BJ (cell line): ENCODE measurements at regions not wholly inside any gene's neighbourhood (a gene's known extent, or its start where the extent isn't known, plus 50 kb on each side); places are given as distances from the start of the nearest gene placed in this dataset.

Experiments
- CTCF ChIA-PET: fragments of 350-600 bp; formaldehyde crosslinking; extraction: SDS; loops from one replicate; lab custom pipeline; 2021; ENCODE audit warnings: antibody characterized with exemption, inconsistent platforms; lab: Yijun Ruan, JAX
- POLR2A ChIA-PET: fragments of 300-600 bp; sonication (Branson Sonifier 250); formaldehyde crosslinking; extraction: SDS; loops from one replicate; lab custom pipeline; 2021; ENCODE audit warnings: antibody characterized with exemption; lab: Charles Lee
- DNase-seq: peaks from one replicate; pipeline ENCODE4 v3.0.0-alpha.2; 2011; ENCODE audit warnings: low read depth
- H3K27me3 ChIP-seq: 2 replicates; pipeline ENCODE4 v1.6.0; 2011; ENCODE audit warnings: low read length; ENCODE audit not compliant: control insufficient read depth, insufficient read depth
- H3K36me3 ChIP-seq: 2 replicates; pipeline ENCODE4 v1.5.1; 2011; ENCODE audit warnings: low read length; ENCODE audit not compliant: control insufficient read depth, insufficient read depth
- H3K4me3 ChIP-seq: 2 replicates; pipeline ENCODE4 v1.5.1; 2011; ENCODE audit warnings: low read depth, mild to moderate bottlenecking, control low read depth, low read length
- TF ChIP-seq, protein P1 (sequence below): IDR thresholded peaks from 2 replicates; pipeline ENCODE4 v1.5.1; 2011; ENCODE audit warnings: low read depth, mild to moderate bottlenecking, control low read depth, inconsistent platforms, low read length, moderate library complexity; ENCODE audit not compliant: insufficient read depth

DNA sequence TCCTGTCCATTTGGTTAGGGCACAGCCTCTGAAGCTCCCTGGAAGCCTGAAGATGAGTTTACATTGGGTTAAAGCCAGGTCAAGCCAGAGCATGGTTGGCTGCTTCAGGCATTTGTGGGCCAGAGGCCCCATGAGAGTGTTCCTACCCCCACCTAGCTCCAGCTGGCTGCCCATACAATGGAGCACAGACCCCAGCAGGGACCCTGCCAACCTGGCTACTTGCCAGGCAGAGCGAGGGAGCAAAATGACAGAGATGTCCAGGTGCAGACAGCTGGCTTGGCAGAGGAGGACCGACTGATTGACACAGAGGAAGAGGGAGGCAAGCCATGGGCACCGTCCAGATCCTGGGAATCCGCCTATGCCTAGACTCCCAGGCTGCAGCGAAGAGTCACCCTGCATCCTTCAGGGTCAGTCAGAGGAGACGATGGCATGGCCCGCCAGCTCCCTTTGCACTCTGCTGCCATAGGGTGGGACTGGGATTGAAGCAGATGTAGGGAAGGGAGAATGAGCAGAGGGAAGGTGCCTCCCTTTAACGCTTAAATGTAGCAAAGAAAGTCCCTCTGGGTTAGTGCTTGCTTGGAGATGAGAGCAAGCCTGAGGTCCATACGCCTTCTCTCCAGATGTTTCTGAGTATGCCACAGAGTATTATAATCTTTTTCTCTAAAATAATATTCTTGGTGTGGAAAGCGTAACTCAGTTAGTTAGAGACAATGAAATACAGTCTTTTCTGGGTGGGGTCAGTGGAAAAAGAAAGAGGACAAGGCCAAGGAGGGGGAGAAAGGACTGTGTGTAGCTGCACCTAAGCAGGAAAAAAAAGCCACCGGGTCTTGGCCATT lies 77.6 kb upstream of the FYN start:
- CTCF ChIA-PET = interaction anchor here (0.6 to 1.8 kb wide), 2 partner anchors 8 to 23 kb away, joined by 4 to 8 read pairs; no protein-coding TSS in a partner anchor
- POLR2A ChIA-PET = no interaction called here
- no peak overlapping the region for H3K4me3 ChIP-seq
- no peak for DNase-seq
- TF ChIP-seq, protein P1, sequence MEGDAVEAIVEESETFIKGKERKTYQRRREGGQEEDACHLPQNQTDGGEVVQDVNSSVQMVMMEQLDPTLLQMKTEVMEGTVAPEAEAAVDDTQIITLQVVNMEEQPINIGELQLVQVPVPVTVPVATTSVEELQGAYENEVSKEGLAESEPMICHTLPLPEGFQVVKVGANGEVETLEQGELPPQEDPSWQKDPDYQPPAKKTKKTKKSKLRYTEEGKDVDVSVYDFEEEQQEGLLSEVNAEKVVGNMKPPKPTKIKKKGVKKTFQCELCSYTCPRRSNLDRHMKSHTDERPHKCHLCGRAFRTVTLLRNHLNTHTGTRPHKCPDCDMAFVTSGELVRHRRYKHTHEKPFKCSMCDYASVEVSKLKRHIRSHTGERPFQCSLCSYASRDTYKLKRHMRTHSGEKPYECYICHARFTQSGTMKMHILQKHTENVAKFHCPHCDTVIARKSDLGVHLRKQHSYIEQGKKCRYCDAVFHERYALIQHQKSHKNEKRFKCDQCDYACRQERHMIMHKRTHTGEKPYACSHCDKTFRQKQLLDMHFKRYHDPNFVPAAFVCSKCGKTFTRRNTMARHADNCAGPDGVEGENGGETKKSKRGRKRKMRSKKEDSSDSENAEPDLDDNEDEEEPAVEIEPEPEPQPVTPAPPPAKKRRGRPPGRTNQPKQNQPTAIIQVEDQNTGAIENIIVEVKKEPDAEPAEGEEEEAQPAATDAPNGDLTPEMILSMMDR = no peak
- no peaks in the 10 kb centered on the region for H3K36me3 ChIP-seq
- H3K27me3 ChIP-seq = no peaks in the 10 kb centered on the region

DNA sequence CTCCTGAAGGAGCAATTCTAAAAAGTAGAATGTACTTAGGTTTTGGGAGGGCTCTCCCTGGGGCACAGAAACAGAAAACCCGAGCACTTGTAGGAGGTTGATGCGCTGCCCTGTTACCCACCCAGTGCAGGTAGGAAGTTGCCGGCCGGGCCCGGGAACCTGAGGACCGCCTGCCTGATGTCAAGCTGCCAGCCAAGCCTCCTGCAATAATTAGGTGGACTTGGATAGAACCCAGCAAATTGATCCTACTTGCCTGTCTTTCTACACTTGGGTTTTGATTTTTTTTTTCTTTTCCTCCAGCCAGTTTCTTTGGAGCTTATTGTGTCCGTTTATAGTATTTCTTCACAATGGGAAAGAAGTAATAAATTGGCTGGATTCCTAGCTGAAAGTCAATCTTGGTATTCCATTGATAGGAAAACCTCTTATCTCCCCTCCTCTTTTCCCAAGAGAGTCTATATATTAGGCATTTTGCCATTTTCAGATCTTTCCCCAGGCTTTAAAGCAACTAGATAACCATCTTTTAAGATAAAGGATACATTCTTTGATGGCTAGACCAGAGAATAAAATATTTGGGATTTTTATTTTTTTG lies 78.3 kb upstream of the FYN start:
- TF ChIP-seq, protein P1 = no peak
- POLR2A ChIA-PET = no interaction called here
- no peaks in the 10 kb centered on the region for H3K27me3 ChIP-seq
- no peak for DNase-seq
- CTCF ChIA-PET = interaction anchor here (0.6 kb wide), 1 partner anchor 22 kb away, joined by 4 read pairs; no protein-coding TSS in a partner anchor
- H3K4me3 ChIP-seq = no peak overlapping the region
- no peaks in the 10 kb centered on the region for H3K36me3 ChIP-seq

DNA sequence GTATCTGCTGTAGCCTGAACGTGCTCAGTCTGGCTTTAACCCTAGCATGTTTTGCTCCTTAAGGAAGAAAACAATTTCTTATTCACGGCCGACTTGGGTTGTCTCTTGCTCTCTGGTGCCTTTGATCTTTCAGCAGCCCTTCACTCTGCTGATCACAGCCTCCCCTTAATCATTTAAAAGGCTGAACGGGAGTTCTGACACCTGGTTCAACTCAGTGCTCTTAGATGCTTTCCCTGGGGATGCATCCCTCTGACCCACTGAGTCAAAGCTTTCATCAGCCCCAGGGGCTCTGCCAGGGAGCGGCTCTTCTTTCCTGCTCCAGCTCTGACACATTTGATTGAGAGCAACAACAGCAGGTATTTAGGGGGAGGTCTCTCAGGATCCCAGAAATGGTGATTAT lies 79.0 kb upstream of the FYN start:
- POLR2A ChIA-PET = no interaction called here
- Histone ChIP-seq H3K27me3 (no peaks in the 10 kb centered on the region), H3K36me3 (no peaks in the 10 kb centered on the region), H3K4me3 (no peak overlapping the region)
- CTCF ChIA-PET = no interaction called here
- TF ChIP-seq, protein P1 = no peak
- DNase-seq = no peak

DNA sequence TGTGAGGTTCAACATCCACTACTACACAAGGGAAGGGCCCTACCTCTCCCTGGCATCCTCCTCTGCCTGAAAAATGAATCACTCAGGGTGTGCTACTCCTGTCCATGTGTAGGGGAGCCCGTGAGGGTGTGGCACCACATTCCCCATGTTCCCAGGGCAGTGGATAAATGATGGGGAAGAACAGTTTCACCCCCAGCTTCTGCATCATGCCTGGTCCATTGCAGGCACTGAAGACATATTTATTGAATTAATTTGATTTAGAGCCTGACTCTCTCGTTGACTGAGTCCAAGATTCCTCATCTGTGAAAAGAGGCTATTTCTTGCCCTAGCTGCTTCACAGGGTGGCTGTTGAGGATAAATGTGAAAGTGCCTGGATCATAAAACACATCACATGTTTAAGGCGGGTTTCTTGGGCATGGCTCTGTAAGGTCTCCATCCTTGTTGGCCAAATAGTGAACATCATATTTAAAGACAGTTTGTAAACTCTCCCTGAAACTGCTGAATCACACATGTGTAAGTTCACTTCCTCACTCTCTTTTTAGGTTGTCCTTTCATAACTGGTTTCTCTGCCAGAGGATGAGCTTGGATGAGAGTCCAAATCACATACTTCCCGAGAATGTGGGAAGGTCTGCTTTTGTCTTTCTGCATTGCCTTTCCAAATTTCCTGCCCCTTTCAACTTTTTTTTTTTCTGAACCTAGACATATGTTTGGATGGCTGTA lies 79.7 kb upstream of the FYN start:
- TF ChIP-seq, protein P1 = no peak
- POLR2A ChIA-PET = interaction anchor here (0.7 kb wide), 1 partner anchor 1169 kb away, joined by 4 read pairs; no protein-coding TSS in a partner anchor
- DNase-seq = no peak

DNA sequence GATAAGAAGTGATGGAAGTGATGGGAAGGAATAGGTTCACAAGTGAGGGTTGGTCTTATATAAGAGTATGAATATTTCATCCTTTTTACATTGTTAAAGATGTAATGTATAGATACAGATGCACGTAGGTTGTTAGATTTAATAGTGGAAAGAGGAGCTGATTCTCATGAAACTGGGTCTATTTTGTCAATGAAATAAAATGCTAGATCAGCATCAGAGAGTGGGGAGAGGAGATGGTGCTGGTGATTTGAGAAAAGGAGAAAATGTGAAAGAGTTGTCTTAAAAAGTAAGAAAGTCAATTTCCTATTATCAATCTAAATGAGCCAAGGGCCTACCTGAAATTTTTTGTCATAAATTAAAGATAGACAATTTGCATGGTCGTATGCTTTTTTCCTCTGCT lies 82.8 kb upstream of the FYN start:
- Histone ChIP-seq H3K27me3 (peaks cover 1% of the 10 kb centered on the region; the same call in 1 of the 2 replicates), H3K4me3 (no peak overlapping the region), H3K36me3 (no peaks in the 10 kb centered on the region)
- DNase-seq = no peak
- POLR2A ChIA-PET = no interaction called here
- CTCF ChIA-PET = no interaction called here
- TF ChIP-seq, protein P1 = no peak

More for the DNA sequence above, 79.7 kb upstream of the FYN start:
- H3K4me3 ChIP-seq = no peak overlapping the region
- CTCF ChIA-PET = no interaction called here
- H3K36me3 ChIP-seq = no peaks in the 10 kb centered on the region
- no peaks in the 10 kb centered on the region for H3K27me3 ChIP-seq
